H1 (cell line): ENCODE measurements at regions not wholly inside any gene's neighbourhood (a gene's known extent, or its start where the extent isn't known, plus 50 kb on each side); places are given as distances from the start of the nearest gene placed in this dataset.

Experiments
- CTCF ChIA-PET: fragments of 300-600 bp; sonication (Branson Sonifier 250); formaldehyde crosslinking; loops from one replicate; lab custom pipeline; 2021; ENCODE audit not compliant: partially characterized antibody; lab: Charles Lee
- POLR2A ChIA-PET: fragments of 300-600 bp; sonication (Branson Sonifier 250); formaldehyde crosslinking; loops from one replicate; lab custom pipeline; 2021; ENCODE audit warnings: inconsistent platforms; ENCODE audit not compliant: partially characterized antibody; lab: Charles Lee
- DNase-seq, 2 experiments: peaks; one replicate each; pipeline versions ENCODE4 v3.0.0 to v3.0.0-alpha.2; 2010 to 2022; ENCODE audit warnings: low spot score in 2 of 2, low read depth in 1 of 2, mixed read lengths in 1 of 2
- FAIRE-seq: peaks from 2 replicates; lab custom pipeline; 2011; peaks lifted over from hg19 to GRCh38; lab: Jason Lieb, UNC
- H2AFZ ChIP-seq: 2 replicates; pipeline ENCODE4 v1.8.1; 2012; ENCODE audit warnings: low read length, inconsistent platforms
- H2AK5ac ChIP-seq: 2 replicates; pipeline ENCODE4 v1.6.1; 2013; ENCODE audit warnings: low read depth, low read length
- H2BK120ac ChIP-seq: replicated peaks from 2 replicates; pipeline ENCODE3; 2013; ENCODE audit warnings: low read depth, low read length, inconsistent platforms
- H2BK12ac ChIP-seq: 2 replicates; pipeline ENCODE4 v1.6.1; 2013; ENCODE audit warnings: low read depth, low read length
- H2BK15ac ChIP-seq: 2 replicates; pipeline ENCODE4 v1.6.1; 2013; ENCODE audit warnings: low read length
- H2BK20ac ChIP-seq: 2 replicates; pipeline ENCODE4 v1.6.1; 2013; ENCODE audit warnings: low read length
- H2BK5ac ChIP-seq: 2 replicates; pipeline ENCODE4 v1.6.1; 2013; ENCODE audit warnings: low read depth, low read length
- H3K14ac ChIP-seq: 2 replicates; pipeline ENCODE4 v1.6.1; 2013; ENCODE audit warnings: inconsistent platforms; ENCODE audit not compliant: insufficient read length
- H3K18ac ChIP-seq: 2 replicates; pipeline ENCODE4 v1.6.1; 2013; ENCODE audit warnings: low read length; ENCODE audit errors: extremely low read depth
- H3K23ac ChIP-seq: 2 replicates; pipeline ENCODE4 v1.6.1; 2013; ENCODE audit warnings: inconsistent platforms; ENCODE audit not compliant: insufficient read length
- H3K23me2 ChIP-seq: 2 replicates; pipeline ENCODE4 v1.6.1; 2013; ENCODE audit warnings: low read depth, low read length
- H3K27ac ChIP-seq: 2 replicates; pipeline ENCODE4 v1.6.1; 2011; ENCODE audit warnings: low read depth, low read length, inconsistent platforms
- H3K27me3 ChIP-seq, 4 experiments: replicated peaks in 1 of 4; 1 replicate in 1 of 4; 2 replicates in 3 of 4; pipeline versions ENCODE4 v1.6.1 to v1.8.1; 2011 to 2013; ENCODE audit warnings: low read length in 3 of 4, mild to moderate bottlenecking in 3 of 4, inconsistent platforms in 2 of 4, mixed read lengths in 2 of 4, moderate library complexity in 1 of 4; ENCODE audit not compliant: control insufficient read depth in 3 of 4, insufficient read depth in 3 of 4; ENCODE audit errors: extremely low read depth in 1 of 4
- H3K36me3 ChIP-seq, 4 experiments: 2 replicates each; pipeline versions ENCODE4 v1.6.1 to v1.8.1; 2011 to 2013; ENCODE audit warnings: mild to moderate bottlenecking in 4 of 4, low read length in 3 of 4, moderate library complexity in 2 of 4, control low read depth in 1 of 4, inconsistent platforms in 1 of 4; ENCODE audit not compliant: insufficient read depth in 4 of 4, control insufficient read depth in 2 of 4
- H3K4ac ChIP-seq: replicated peaks from 2 replicates; pipeline ENCODE3; 2013; ENCODE audit warnings: low read length, low read depth, mixed read lengths, inconsistent platforms; ENCODE audit not compliant: insufficient read length
- H3K4me1 ChIP-seq, 4 experiments: replicated peaks in 1 of 4; 1 replicate in 1 of 4; 2 replicates in 3 of 4; pipeline versions ENCODE4 v1.6.1 to v1.8.1; 2011 to 2013; ENCODE audit warnings: low read length in 3 of 4, inconsistent platforms in 2 of 4, mixed read lengths in 1 of 4; ENCODE audit not compliant: insufficient read depth in 4 of 4, control insufficient read depth in 3 of 4
- H3K4me2 ChIP-seq, 2 experiments: 2 replicates each; pipeline versions ENCODE4 v1.6.1 to v1.8.1; 2011 to 2013; ENCODE audit warnings: low read depth in 2 of 2, low read length in 2 of 2, control low read depth in 1 of 2, inconsistent platforms in 1 of 2, mild to moderate bottlenecking in 1 of 2; ENCODE audit not compliant: insufficient read depth in 1 of 2
- H3K4me3 ChIP-seq, 4 experiments: fragments of 200-600, 300-600 bp in 1 of 4; sonication (generic), shearing (Covaris generic), sonication (Bioruptor Twin) in 1 of 4; 2 replicates each; pipeline versions ENCODE4 v1.5.1 to v1.8.1; 2011 to 2016; ENCODE audit warnings: low read length in 4 of 4, low read depth in 3 of 4, control low read depth in 2 of 4, inconsistent platforms in 2 of 4, mild to moderate bottlenecking in 2 of 4, mixed read lengths in 1 of 4, moderate library complexity in 1 of 4; ENCODE audit not compliant: insufficient read depth in 2 of 4; ENCODE audit errors: extremely low read depth in 1 of 4
- H3K56ac ChIP-seq: replicated peaks from 2 replicates; pipeline ENCODE3; 2013; ENCODE audit warnings: low read depth, mild to moderate bottlenecking, mixed read lengths, low read length, inconsistent platforms; ENCODE audit not compliant: insufficient read length
- H3K79me1 ChIP-seq: 2 replicates; pipeline ENCODE4 v1.6.1; 2013; ENCODE audit warnings: low read depth, low read length, control low read depth
- H3K79me2 ChIP-seq, 2 experiments: 2 replicates each; pipeline versions ENCODE4 v1.6.1 to v1.8.1; 2012 to 2013; ENCODE audit warnings: low read length in 2 of 2, mild to moderate bottlenecking in 2 of 2, inconsistent platforms in 1 of 2; ENCODE audit not compliant: insufficient read depth in 2 of 2, control insufficient read depth in 1 of 2
- H3K9ac ChIP-seq, 4 experiments: replicated peaks in 1 of 4; 1 replicate in 1 of 4; 2 replicates in 3 of 4; pipeline versions ENCODE4 v1.6.1 to v1.8.1; 2011 to 2013; ENCODE audit warnings: low read depth in 3 of 4, low read length in 3 of 4, control low read depth in 2 of 4, mild to moderate bottlenecking in 2 of 4, moderate library complexity in 2 of 4, inconsistent platforms in 1 of 4; ENCODE audit errors: extremely low read depth in 1 of 4
- H3K9me3 ChIP-seq, 2 experiments: 2 replicates each; pipeline versions ENCODE4 v1.6.1 to v1.8.1; 2012 to 2013; ENCODE audit warnings: mild to moderate bottlenecking in 2 of 2, moderate library complexity in 2 of 2, control low read depth in 1 of 2, inconsistent platforms in 1 of 2, low read depth in 1 of 2, low read length in 1 of 2, mixed read lengths in 1 of 2; ENCODE audit not compliant: insufficient read depth in 2 of 2
- H4K20me1 ChIP-seq, 2 experiments: replicated peaks in 1 of 2; 2 replicates each; pipeline versions ENCODE3 to v1.8.1; 2011 to 2013; ENCODE audit warnings: inconsistent platforms in 2 of 2, low read length in 2 of 2, mild to moderate bottlenecking in 1 of 2; ENCODE audit not compliant: insufficient read depth in 2 of 2, control insufficient read depth in 1 of 2
- H4K5ac ChIP-seq: 2 replicates; pipeline ENCODE4 v1.6.1; 2013; ENCODE audit warnings: low read length, low read depth, mixed read lengths, inconsistent platforms; ENCODE audit not compliant: insufficient read length
- H4K8ac ChIP-seq: 2 replicates; pipeline ENCODE4 v1.8.0; 2013; ENCODE audit warnings: mild to moderate bottlenecking, moderate library complexity, low read length, inconsistent platforms; ENCODE audit not compliant: insufficient read depth; ENCODE audit errors: extremely low read depth
- H4K91ac ChIP-seq: replicated peaks from 2 replicates; pipeline ENCODE3; 2013; ENCODE audit warnings: low read length, mixed read lengths, inconsistent platforms; ENCODE audit not compliant: insufficient read length
- ATF3 ChIP-seq: IDR thresholded peaks from 2 replicates; pipeline ENCODE4 v1.6.1; 2011; ENCODE audit warnings: low read depth, mild to moderate bottlenecking, low read length; ENCODE audit not compliant: insufficient read depth
- CBX5 ChIP-seq: fragments of 300-800, 300-1000 bp; sonication (generic); IDR thresholded peaks from 2 replicates; pipeline ENCODE4 v1.7.1; 2016; ENCODE audit warnings: antibody characterized with exemption, low read length, low read depth
- CBX8 ChIP-seq: fragments of 300-800, 300-1000 bp; sonication (generic); IDR thresholded peaks from 2 replicates; pipeline ENCODE4 v1.7.1; 2016; ENCODE audit warnings: low read depth, low read length, borderline replicate concordance
- CEBPB ChIP-seq: IDR thresholded peaks from 2 replicates; pipeline ENCODE4 v1.6.1; 2012; ENCODE audit warnings: low read depth, low read length
- CHD1 ChIP-seq: IDR thresholded peaks from 2 replicates; pipeline ENCODE4 v1.6.1; 2012; ENCODE audit warnings: low read depth, low read length, improper control_type of control experiment
- CHD2 ChIP-seq: IDR thresholded peaks from 2 replicates; pipeline ENCODE4 v1.6.1; 2012; ENCODE audit warnings: low read length, improper control_type of control experiment
- EZH2 ChIP-seq: fragments of 200-600 bp; sonication (generic); IDR thresholded peaks from 2 replicates; pipeline ENCODE4 v1.7.1; 2012; ENCODE audit warnings: low read depth, mild to moderate bottlenecking, moderate library complexity, low read length, inconsistent platforms; ENCODE audit not compliant: severe bottlenecking
- KDM1A ChIP-seq: fragments of 200-600, 300-600 bp; sonication (generic); IDR thresholded peaks from 2 replicates; pipeline ENCODE4 v1.7.1; 2016; ENCODE audit warnings: mild to moderate bottlenecking, low read length, borderline replicate concordance
- PHF8 ChIP-seq: fragments of 200-600 bp; sonication (generic); conservative IDR thresholded peaks from 2 replicates; pipeline ENCODE4 v1.7.1; 2012; ENCODE audit warnings: low read depth, mild to moderate bottlenecking, inconsistent platforms, low read length, moderate library complexity
- POLR2AphosphoS5 ChIP-seq: IDR thresholded peaks from 2 replicates; pipeline ENCODE4 v1.6.1; 2011; ENCODE audit warnings: low read depth, low read length
- POU5F1 ChIP-seq: IDR thresholded peaks from 2 replicates; pipeline ENCODE4 v1.6.1; 2011; ENCODE audit warnings: low read depth, mild to moderate bottlenecking, low read length, moderate library complexity
- RAD21 ChIP-seq, 2 experiments: IDR thresholded peaks in 1 of 2; conservative IDR thresholded peaks in 1 of 2; 2 replicates each; pipeline ENCODE4 v1.6.1; 2011; ENCODE audit warnings: low read depth in 2 of 2, low read length in 2 of 2, improper control_type of control experiment in 1 of 2, inconsistent platforms in 1 of 2, mild to moderate bottlenecking in 1 of 2, moderate library complexity in 1 of 2
- RXRA ChIP-seq: IDR thresholded peaks from 2 replicates; pipeline ENCODE4 v1.6.1; 2011; ENCODE audit warnings: low read depth, mild to moderate bottlenecking, low read length, moderate library complexity; ENCODE audit not compliant: insufficient read depth
- WGBS, 2 experiments: shearing (Covaris generic) in 1 of 2; methylation state at CpG; one replicate each; pipeline versions ENCODE4 v1.1.6 to v1.1.7; 2013 to 2015; ENCODE audit warnings: low lambda C conversion rate in 2 of 2, mixed read lengths in 2 of 2, inconsistent platforms in 1 of 2, low coverage in 1 of 2, missing lambda C conversion rate in 1 of 2; ENCODE audit not compliant: insufficient replicate concordance in 2 of 2, insufficient coverage in 1 of 2, insufficient read length in 1 of 2; ENCODE audit errors: extremely low coverage in 1 of 2, missing lambda C conversion rate in 1 of 2; 5-methylcytosine and 5-hydroxymethylcytosine counted together

- Histone ChIP-seq H2BK15ac (no peak overlapping the region), H2BK12ac (no peak overlapping the region), H4K91ac (no peak overlapping the region), H3K56ac (no peak overlapping the region), H2BK120ac (no peak overlapping the region), H3K4ac (no peak overlapping the region), H3K4me2 (no peak overlapping the region), H4K8ac (no peak overlapping the region), H2AFZ (no peak overlapping the region), H3K79me2 (no peaks in the 10 kb centered on the region), H3K79me1 (no peaks in the 10 kb centered on the region), H4K5ac (no peak overlapping the region), H3K9me3 (no peaks in the 10 kb centered on the region), H3K27me3 (no peaks in the 10 kb centered on the region), H3K18ac (no peak overlapping the region), H2AK5ac (no peak overlapping the region), H2BK5ac (no peak overlapping the region), H3K9ac (no peak overlapping the region), H3K4me3 (no peak overlapping the region), H3K23ac (no peak overlapping the region), H3K36me3 (no peaks in the 10 kb centered on the region), H4K20me1 (no peaks in the 10 kb centered on the region), H3K4me1 (no peaks in the 10 kb centered on the region), H3K14ac (no peak overlapping the region), H3K27ac (no peak overlapping the region), H2BK20ac (no peak overlapping the region), H3K23me2 (no peaks in the 10 kb centered on the region)
- TF ChIP-seq EZH2, result no peak
- no peak for TF ChIP-seq RXRA
- no peak for TF ChIP-seq CHD2
- no peak for TF ChIP-seq CBX5
- TF ChIP-seq ATF3, result no peak
- no peak for TF ChIP-seq POU5F1
- TF ChIP-seq CHD1, result no peak
- TF ChIP-seq PHF8, result no peak
- no peak for TF ChIP-seq KDM1A
- no peak for TF ChIP-seq CEBPB
- TF ChIP-seq POLR2AphosphoS5, result no peak
- TF ChIP-seq RAD21 (IDR thresholded peaks at IDR 0.05 in 1 of 2, conservative IDR thresholded peaks at IDR 0.05 in 1 of 2; ENCODE audit: low read depth in 2 of 2, low read length in 2 of 2), result no peak
- TF ChIP-seq CBX8, result no peak
- ChIA-PET POLR2A (no interaction called here), CTCF (interaction anchor here (0.8 to 3.0 kb wide), 23 partner anchors 11 to 429 kb away, joined by 3 to 13 read pairs (median 4); no protein-coding TSS in a partner anchor)
- DNase-seq, result no peak
- WGBS, 2 experiments, result 67% methylated on average over 1 of the region's 1 CpG; no CpG with 5 or more reads in 1 of the 2 experiments
- no peak for FAIRE-seq
Measured at GRCh38 chrX:15143825-15144121, 126.1 kb downstream of the ASB9 start.
